ENCODE measurements at regions not wholly inside any gene's neighbourhood (a gene's known extent, or its start where the extent isn't known, plus 50 kb on each side); places are given as distances from the start of the nearest gene placed in this dataset.
A peak's percentile ranks its signal among the peaks of the same experiment; 100 is the strongest.

GRCh38 chr7:53205006-53205405 is 169.6 kb downstream of the POM121L12 start:
- no peaks in the 10 kb centered on the region for H3K4me1 ChIP-seq
- WGBS, 2 donors (ENCODE audit: low coverage in 1 of 2), result 55 to 63% methylated on average over 3 of the region's 3 CpGs
- no peak for TF ChIP-seq CTCF (IDR thresholded peaks at IDR 0.05)
- TF ChIP-seq EP300 (IDR thresholded peaks at IDR 0.05), result no peak
- no peak for TF ChIP-seq POLR2A (IDR thresholded peaks at IDR 0.05)
- H3K4me3 ChIP-seq, result no peak overlapping the region
- H3K9me3 ChIP-seq, result peaks cover 0 to 14% (median 0%) of the 10 kb centered on the region in 3 donors
- H3K27me3 ChIP-seq, result no peaks in the 10 kb centered on the region
- H3K27ac ChIP-seq, result no peak overlapping the region
- ATAC-seq, result no peak
- H3K36me3 ChIP-seq, result no peaks in the 10 kb centered on the region

- WGBS, 2 donors (ENCODE audit: low coverage in 1 of 2), result 71 to 88% methylated on average over 3 of the region's 3 CpGs
- H3K27me3 ChIP-seq, result no peaks in the 10 kb centered on the region
- no peak overlapping the region for H3K27ac ChIP-seq
- H3K4me1 ChIP-seq, result no peaks in the 10 kb centered on the region
- ATAC-seq, result no peak
- no peak overlapping the region for H3K4me3 ChIP-seq
- no peaks in the 10 kb centered on the region for H3K36me3 ChIP-seq
- peaks cover 0 to 32% (median 0%) of the 10 kb centered on the region in 3 donors for H3K9me3 ChIP-seq
- TF ChIP-seq POLR2A (IDR thresholded peaks at IDR 0.05), result no peak
Observed at GRCh38 chr7:53209129-53209528, 173.7 kb downstream of the POM121L12 start.

- no peaks in the 10 kb centered on the region for H3K27me3 ChIP-seq
- TF ChIP-seq POLR2AphosphoS5 (IDR thresholded peaks at IDR 0.05), result no peak
- TF ChIP-seq POLR2A (IDR thresholded peaks at IDR 0.05), result no peak
- TF ChIP-seq EP300 (IDR thresholded peaks at IDR 0.05), result no peak
- TF ChIP-seq CTCF (IDR thresholded peaks at IDR 0.05), result no peak
- H3K4me1 ChIP-seq, result no peaks in the 10 kb centered on the region
- ATAC-seq, result no peak
- H3K4me3 ChIP-seq, result no peak overlapping the region
- 67% methylated on average over 1 of the region's 1 CpG; no CpG with 5 or more reads in 1 of the 2 donors for WGBS, 2 donors (ENCODE audit: low coverage in 1 of 2)
- peaks cover 0 to 46% (median 0%) of the 10 kb centered on the region in 3 donors for H3K9me3 ChIP-seq
- H3K36me3 ChIP-seq, result no peaks in the 10 kb centered on the region
- H3K27ac ChIP-seq, result no peak overlapping the region
Observed at GRCh38 chr7:53214463-53214862, 179.0 kb downstream of the POM121L12 start.

- H3K27ac ChIP-seq, result no peak overlapping the region
- no peaks in the 10 kb centered on the region for H3K4me1 ChIP-seq
- WGBS, 2 donors (ENCODE audit: low coverage in 1 of 2), result 12 to 33% methylated on average over 9 to 10 of the region's 46 CpGs
- no peak for ATAC-seq
- no peaks in the 10 kb centered on the region for H3K27me3 ChIP-seq
- peak overlapping the region; percentile 5 to 51 for H3K4me3 ChIP-seq
- TF ChIP-seq EP300 (IDR thresholded peaks at IDR 0.05) (no peak), POLR2AphosphoS5 (IDR thresholded peaks at IDR 0.05) (no peak), POLR2A (IDR thresholded peaks at IDR 0.05) (no peak), CTCF (IDR thresholded peaks at IDR 0.05) (no peak)
- no peaks in the 10 kb centered on the region for H3K36me3 ChIP-seq
- peaks cover 0 to 31% (median 0%) of the 10 kb centered on the region in 3 donors for H3K9me3 ChIP-seq
Observed at GRCh38 chr7:53218730-53219504, 183.5 kb downstream of the POM121L12 start.

GRCh38 chr7:53229202-53229601 is 193.8 kb downstream of the POM121L12 start:
- WGBS, 2 donors (ENCODE audit: low coverage in 1 of 2), result 68 to 94% methylated on average over 2 to 4 of the region's 4 CpGs
- ATAC-seq, result no peak
- Histone ChIP-seq H3K27ac (no peak overlapping the region), H3K4me1 (no peaks in the 10 kb centered on the region), H3K36me3 (no peaks in the 10 kb centered on the region), H3K4me3 (no peak overlapping the region), H3K9me3 (no peaks in the 10 kb centered on the region), H3K27me3 (no peaks in the 10 kb centered on the region)
- TF ChIP-seq POLR2A (IDR thresholded peaks at IDR 0.05), result no peak
- no peak for TF ChIP-seq POLR2AphosphoS5 (IDR thresholded peaks at IDR 0.05)
- TF ChIP-seq EP300 (IDR thresholded peaks at IDR 0.05), result no peak
- TF ChIP-seq CTCF (IDR thresholded peaks at IDR 0.05), result no peak

Data from gastroesophageal sphincter (tissue), 4 donors.